Caco-2 (cell line): ENCODE measurements at regions not wholly inside any gene's neighbourhood (a gene's known extent, or its start where the extent isn't known, plus 50 kb on each side); places are given as distances from the start of the nearest gene placed in this dataset.

Experiments used
- BruUV-seq: library from RNA; stranded (reverse); fragments of 400-500 nt; replicated peaks from 2 replicates; lab custom pipeline; 2021; lab: Mats Ljungman, UMichigan
- CTCF ChIA-PET: fragments of 300-600 bp; sonication (Branson Sonifier 250); formaldehyde crosslinking; loops from one replicate; lab custom pipeline; 2022; ENCODE audit warnings: antibody characterized with exemption; lab: Charles Lee
- POLR2A ChIA-PET: fragments of 300-600 bp; sonication (Branson Sonifier 250); formaldehyde crosslinking; loops from one replicate; lab custom pipeline; 2022; ENCODE audit warnings: antibody characterized with exemption; lab: Charles Lee
- DNase-seq, 2 experiments: peaks; one replicate each; pipeline versions ENCODE4 v3.0.0 to v3.0.0-alpha.2; 2020 to 2022
- H3K27me3 ChIP-seq: replicated peaks from 2 replicates; pipeline ENCODE4 v1.6.0; 2011; ENCODE audit warnings: low read length; ENCODE audit not compliant: control insufficient read depth, insufficient read depth
- H3K36me3 ChIP-seq: 2 replicates; pipeline ENCODE4 v1.5.1; 2011; ENCODE audit warnings: low read length; ENCODE audit not compliant: control insufficient read depth, insufficient read depth
- H3K4me1 ChIP-seq: fragments of 250-450 bp; sonication (Bioruptor Pico); 2 replicates; pipeline ENCODE4 v1.5.1; 2020; ENCODE audit warnings: mild to moderate bottlenecking
- H3K4me3 ChIP-seq: 2 replicates; pipeline ENCODE4 v1.5.1; 2011; ENCODE audit warnings: low read depth, mild to moderate bottlenecking, control low read depth, low read length
- H3K9me3 ChIP-seq: fragments of 250-450 bp; sonication (Bioruptor Pico); 2 replicates; pipeline ENCODE4 v1.5.1; 2020; ENCODE audit warnings: mild to moderate bottlenecking, moderate library complexity
- H3K27ac Mint-ChIP-seq: one replicate; pipeline ENCODE4 v1.8.0; 2022; ENCODE audit warnings: mixed read lengths; ENCODE audit not compliant: unreplicated experiment
- H3K27me3 Mint-ChIP-seq: one replicate; pipeline ENCODE4 v1.8.0; 2022; ENCODE audit warnings: mixed read lengths; ENCODE audit not compliant: insufficient read depth, unreplicated experiment
- H3K36me3 Mint-ChIP-seq: one replicate; pipeline ENCODE4 v1.8.0; 2022; ENCODE audit warnings: mild to moderate bottlenecking, mixed read lengths; ENCODE audit not compliant: insufficient read depth, unreplicated experiment
- H3K4me1 Mint-ChIP-seq: one replicate; pipeline ENCODE4 v1.8.0; 2022; ENCODE audit warnings: low read depth, mixed read lengths; ENCODE audit not compliant: unreplicated experiment
- H3K4me3 Mint-ChIP-seq: one replicate; pipeline ENCODE4 v1.8.0; 2022; ENCODE audit warnings: mild to moderate bottlenecking, moderate library complexity, mixed read lengths; ENCODE audit not compliant: unreplicated experiment
- H3K9me3 Mint-ChIP-seq: one replicate; pipeline ENCODE4 v1.8.0; 2022; ENCODE audit warnings: mixed read lengths; ENCODE audit not compliant: unreplicated experiment
- intact Hi-C: fragments of 100-400 bp; cut with micrococcal nuclease; formaldehyde crosslinking; loops from one replicate; pipeline ENCODE4 v1.10.0; 2022; ENCODE audit not compliant: unreplicated experiment
- TF ChIP-seq, protein P1 (sequence below), 2 experiments: fragments of 200-600 bp in 1 of 2; IDR thresholded peaks; 1 replicate in 1 of 2; 2 replicates in 1 of 2; pipeline versions ENCODE4 v1.5.1 to v1.8.0; 2011 to 2022; ENCODE audit warnings: antibody characterized with exemption in 1 of 2, control low read depth in 1 of 2, inconsistent platforms in 1 of 2, low read depth in 1 of 2, low read length in 1 of 2, mild to moderate bottlenecking in 1 of 2, moderate library complexity in 1 of 2; ENCODE audit not compliant: insufficient read depth in 1 of 2, severe bottlenecking in 1 of 2, unreplicated experiment in 1 of 2

DNA sequence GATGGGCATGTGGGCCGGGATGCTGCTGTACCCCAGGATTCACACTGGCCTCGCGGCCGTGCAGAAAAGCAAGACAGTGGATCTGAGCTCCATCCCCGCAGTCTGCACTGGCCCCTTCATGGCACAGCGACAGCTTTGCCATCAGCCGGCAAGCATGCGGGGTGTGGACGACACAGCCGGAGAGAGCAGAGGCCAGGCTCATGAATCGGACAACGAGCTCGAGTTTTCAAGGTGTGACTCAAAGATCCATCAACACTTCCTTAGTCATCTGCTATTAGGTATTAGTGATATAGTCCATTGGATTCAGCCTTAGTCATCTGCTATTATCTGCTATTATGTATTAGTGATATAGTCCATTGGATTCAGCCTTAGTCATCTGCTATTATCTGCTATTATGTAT is 254.7 kb downstream of the KLF6 start:
- Mint-ChIP-seq H3K27ac (no peak overlapping the region), H3K27me3 (no peaks in the 10 kb centered on the region), H3K36me3 (no peaks in the 10 kb centered on the region), H3K9me3 (no peaks in the 10 kb centered on the region), H3K4me1 (no peaks in the 10 kb centered on the region), H3K4me3 (no peak overlapping the region)
- no peaks in the 10 kb centered on the region for H3K9me3 ChIP-seq
- DNase-seq, result no peak
- H3K4me1 ChIP-seq, result no peaks in the 10 kb centered on the region
- ChIA-PET CTCF (no interaction called here), POLR2A (no interaction called here)
- no peaks in the 10 kb centered on the region for H3K36me3 ChIP-seq
- BruUV-seq, result no TSS peak
- H3K27me3 ChIP-seq, result no peaks in the 10 kb centered on the region
- intact Hi-C loops, result no loop called here
- TF ChIP-seq, protein P1, sequence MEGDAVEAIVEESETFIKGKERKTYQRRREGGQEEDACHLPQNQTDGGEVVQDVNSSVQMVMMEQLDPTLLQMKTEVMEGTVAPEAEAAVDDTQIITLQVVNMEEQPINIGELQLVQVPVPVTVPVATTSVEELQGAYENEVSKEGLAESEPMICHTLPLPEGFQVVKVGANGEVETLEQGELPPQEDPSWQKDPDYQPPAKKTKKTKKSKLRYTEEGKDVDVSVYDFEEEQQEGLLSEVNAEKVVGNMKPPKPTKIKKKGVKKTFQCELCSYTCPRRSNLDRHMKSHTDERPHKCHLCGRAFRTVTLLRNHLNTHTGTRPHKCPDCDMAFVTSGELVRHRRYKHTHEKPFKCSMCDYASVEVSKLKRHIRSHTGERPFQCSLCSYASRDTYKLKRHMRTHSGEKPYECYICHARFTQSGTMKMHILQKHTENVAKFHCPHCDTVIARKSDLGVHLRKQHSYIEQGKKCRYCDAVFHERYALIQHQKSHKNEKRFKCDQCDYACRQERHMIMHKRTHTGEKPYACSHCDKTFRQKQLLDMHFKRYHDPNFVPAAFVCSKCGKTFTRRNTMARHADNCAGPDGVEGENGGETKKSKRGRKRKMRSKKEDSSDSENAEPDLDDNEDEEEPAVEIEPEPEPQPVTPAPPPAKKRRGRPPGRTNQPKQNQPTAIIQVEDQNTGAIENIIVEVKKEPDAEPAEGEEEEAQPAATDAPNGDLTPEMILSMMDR (IDR thresholded peaks at IDR 0.05; ENCODE audit: insufficient read depth in 1 of 2, low read depth in 1 of 2, low read length in 1 of 2, severe bottlenecking in 1 of 2, unreplicated experiment in 1 of 2), result no peak
- no peak overlapping the region for H3K4me3 ChIP-seq

DNA sequence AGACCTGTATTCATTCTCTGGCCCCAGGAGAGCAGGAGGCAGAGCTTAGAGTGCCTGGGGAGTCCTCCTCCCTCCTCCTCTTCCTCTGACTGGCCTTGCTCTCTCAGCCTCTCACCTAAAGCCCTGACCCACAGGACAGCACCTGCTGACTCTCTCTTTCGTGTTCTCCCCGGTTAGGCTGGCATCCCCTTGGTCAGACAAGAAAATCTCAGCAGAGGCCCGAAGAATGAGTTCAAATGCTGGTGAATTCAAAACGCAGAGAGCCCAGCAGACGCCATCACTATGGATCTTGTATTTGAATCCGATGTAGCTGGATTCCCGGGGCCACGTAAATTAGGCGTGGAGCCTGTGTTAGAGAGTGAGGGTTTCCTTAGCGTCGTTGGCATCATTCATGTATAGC is 255.3 kb downstream of the KLF6 start:
- Mint-ChIP-seq H3K4me1 (peaks cover 2% of the 10 kb centered on the region), H3K27ac (no peak overlapping the region), H3K4me3 (no peak overlapping the region), H3K36me3 (no peaks in the 10 kb centered on the region), H3K27me3 (no peaks in the 10 kb centered on the region), H3K9me3 (no peaks in the 10 kb centered on the region)
- Histone ChIP-seq H3K36me3 (no peaks in the 10 kb centered on the region), H3K27me3 (no peaks in the 10 kb centered on the region), H3K9me3 (no peaks in the 10 kb centered on the region), H3K4me3 (no peak overlapping the region), H3K4me1 (0 out of 2 replicates have a peak, but pooled peaks cover 1% of the 10 kb centered on the region)
- ChIA-PET POLR2A (no interaction called here), CTCF (no interaction called here)
- TF ChIP-seq, protein P1 (IDR thresholded peaks at IDR 0.05; ENCODE audit: insufficient read depth in 1 of 2, low read depth in 1 of 2, low read length in 1 of 2, severe bottlenecking in 1 of 2, unreplicated experiment in 1 of 2), result no peak
- BruUV-seq, result no TSS peak
- intact Hi-C loops, result loop anchor here (2.0 kb wide), 1 partner anchor 19 kb away; no protein-coding TSS in a partner anchor
- no peak for DNase-seq

DNA sequence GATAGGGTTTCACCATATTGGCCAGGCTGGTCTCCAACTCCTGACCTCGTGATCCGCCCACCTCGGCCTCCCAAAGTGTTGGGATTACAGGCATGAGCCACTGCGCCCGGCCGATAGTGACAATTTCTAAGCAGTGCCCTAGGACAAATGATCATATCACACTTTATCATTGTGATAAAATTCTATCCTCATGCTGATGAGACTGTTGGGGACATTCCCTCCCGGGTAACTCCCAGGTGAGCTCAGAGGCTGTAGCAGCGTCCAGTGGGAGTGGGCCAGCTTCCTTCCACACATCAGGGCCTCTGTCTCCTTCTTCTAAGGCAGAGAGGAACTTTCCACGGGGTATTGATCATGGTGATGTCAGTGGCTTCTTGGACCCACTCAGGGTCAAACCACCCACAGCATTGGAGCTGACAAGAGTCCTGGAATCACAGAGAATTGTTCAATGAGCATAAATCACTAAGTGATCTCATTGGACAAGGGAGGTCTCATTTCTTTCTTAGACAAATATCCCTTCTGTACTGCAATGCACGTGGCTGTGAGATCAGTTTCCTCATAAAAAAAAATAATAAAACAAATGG is 256.1 kb downstream of the KLF6 start:
- TF ChIP-seq, protein P1 (IDR thresholded peaks at IDR 0.05; ENCODE audit: insufficient read depth in 1 of 2, low read depth in 1 of 2, low read length in 1 of 2, severe bottlenecking in 1 of 2, unreplicated experiment in 1 of 2), result no peak
- no TSS peak for BruUV-seq
- POLR2A ChIA-PET, result no interaction called here
- H3K9me3 ChIP-seq, result no peaks in the 10 kb centered on the region
- H3K4me1 Mint-ChIP-seq, result peaks cover 7% of the 10 kb centered on the region
- H3K27me3 Mint-ChIP-seq, result no peaks in the 10 kb centered on the region
- no peak overlapping the region for H3K27ac Mint-ChIP-seq
- no peaks in the 10 kb centered on the region for H3K9me3 Mint-ChIP-seq
- no peaks in the 10 kb centered on the region for H3K36me3 Mint-ChIP-seq
- 0 out of 2 replicates have a peak, but pooled peaks cover 4% of the 10 kb centered on the region for H3K4me1 ChIP-seq
- H3K27me3 ChIP-seq, result no peaks in the 10 kb centered on the region
- DNase-seq, result no peak
- no peak overlapping the region for H3K4me3 ChIP-seq
- intact Hi-C loops, result loop anchor here (2.0 kb wide), 1 partner anchor 20 kb away; no protein-coding TSS in a partner anchor
- H3K4me3 Mint-ChIP-seq, result no peak overlapping the region
- CTCF ChIA-PET, result no interaction called here
- no peaks in the 10 kb centered on the region for H3K36me3 ChIP-seq
